Left colon (tissue), 2 donors: ENCODE measurements at regions not wholly inside any gene's neighbourhood (a gene's known extent, or its start where the extent isn't known, plus 50 kb on each side); places are given as distances from the start of the nearest gene placed in this dataset.
A peak's percentile ranks its signal among the peaks of the same experiment; 100 is the strongest.

Source experiments
- ATAC-seq: fragments of 200-7000 bp; cut with Tn5 transposase; one replicate; pipeline ENCODE4 v1.9.1; 2020; ENCODE audit warnings: mild to moderate bottlenecking, moderate library complexity
- DNase-seq, 2 donors: peaks; one replicate each; pipeline ENCODE4 v3.0.0-alpha.2; 2020
- intact Hi-C, 2 donors: fragments of 100-400 bp; cut with DNase I in 1 of 2; cut with micrococcal nuclease in 1 of 2; formaldehyde crosslinking; loops; one replicate each; pipeline versions ENCODE4 v1.11.2 to v1.14.0; 2022; cut with DNase I, micrococcal nuclease
- donor health status: DM: no; HTN: no; CAD: no.
- donor health status: DM: yes; HTN: yes; CAD: no.

DNA sequence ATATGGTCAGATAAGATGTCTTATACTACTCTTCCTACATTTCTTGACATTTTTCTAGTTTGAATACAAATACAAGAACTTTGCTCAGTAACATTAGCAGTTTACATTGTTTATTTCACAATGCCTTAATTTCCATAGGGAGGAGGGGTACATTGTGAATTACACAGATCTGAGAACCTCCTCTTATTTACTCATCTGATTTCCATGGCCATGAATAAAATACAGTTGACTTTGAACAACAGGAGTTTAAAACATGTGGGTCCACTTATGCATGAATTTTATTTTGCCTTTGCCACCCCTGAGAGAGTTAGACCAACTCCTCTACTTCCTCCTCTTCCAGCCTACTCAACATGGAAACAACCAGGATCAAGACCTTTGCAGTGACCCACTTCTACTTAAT is 67.7 kb downstream of the MGST1 start:
- ATAC-seq = no peak
- no peak for DNase-seq
- intact Hi-C loops = no loop called here

DNA sequence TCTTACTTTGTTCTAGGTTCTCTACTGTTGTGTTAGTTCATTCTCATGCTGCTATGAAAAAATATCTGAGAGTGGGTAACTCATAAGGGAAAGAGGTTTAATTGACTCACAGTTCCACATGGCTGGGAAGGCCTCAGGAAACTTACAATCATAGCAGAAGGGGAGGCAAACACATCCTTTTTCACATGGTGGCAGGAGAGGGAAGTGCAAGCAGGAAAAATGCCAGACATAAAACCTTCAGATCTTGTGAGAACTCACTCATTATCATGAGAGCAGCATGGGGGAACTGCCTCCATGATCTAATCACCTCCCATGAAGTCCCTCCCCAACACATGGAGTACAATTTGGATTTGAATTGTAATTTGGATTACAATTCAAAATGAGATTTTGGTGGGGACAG is 69.6 kb downstream of the MGST1 start:
- ATAC-seq = no peak
- intact Hi-C loops = no loop called here

DNA sequence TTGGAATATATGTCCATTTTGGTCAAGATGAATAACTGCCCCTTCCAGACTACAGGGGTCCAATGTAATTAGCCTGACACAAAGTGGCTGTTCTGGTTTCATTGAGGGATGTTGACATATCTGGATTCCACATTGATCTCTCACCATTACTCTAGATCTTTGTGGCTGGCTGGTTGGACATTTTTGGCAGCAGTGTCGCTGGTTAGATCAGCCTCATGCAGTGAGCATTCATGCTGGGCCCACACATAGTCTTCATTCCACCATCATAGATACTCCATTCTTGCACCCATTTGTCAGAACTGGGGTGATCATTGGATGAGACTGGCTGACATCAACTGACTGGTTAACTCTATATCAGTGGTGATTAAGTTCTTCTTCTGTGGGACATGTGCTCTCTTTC is 74.4 kb downstream of the MGST1 start:
- DNase-seq (no peak), ATAC-seq (no peak)
- intact Hi-C loops = no loop called here

More for the DNA sequence above, 69.6 kb downstream of the MGST1 start:
- DNase-seq = no peak

- intact Hi-C loops = no loop called here
- no peak for ATAC-seq
- DNase-seq = no peak
These were observed 77.1 kb downstream of the MGST1 start for GRCh38 chr12:16424531-16424930.

DNA sequence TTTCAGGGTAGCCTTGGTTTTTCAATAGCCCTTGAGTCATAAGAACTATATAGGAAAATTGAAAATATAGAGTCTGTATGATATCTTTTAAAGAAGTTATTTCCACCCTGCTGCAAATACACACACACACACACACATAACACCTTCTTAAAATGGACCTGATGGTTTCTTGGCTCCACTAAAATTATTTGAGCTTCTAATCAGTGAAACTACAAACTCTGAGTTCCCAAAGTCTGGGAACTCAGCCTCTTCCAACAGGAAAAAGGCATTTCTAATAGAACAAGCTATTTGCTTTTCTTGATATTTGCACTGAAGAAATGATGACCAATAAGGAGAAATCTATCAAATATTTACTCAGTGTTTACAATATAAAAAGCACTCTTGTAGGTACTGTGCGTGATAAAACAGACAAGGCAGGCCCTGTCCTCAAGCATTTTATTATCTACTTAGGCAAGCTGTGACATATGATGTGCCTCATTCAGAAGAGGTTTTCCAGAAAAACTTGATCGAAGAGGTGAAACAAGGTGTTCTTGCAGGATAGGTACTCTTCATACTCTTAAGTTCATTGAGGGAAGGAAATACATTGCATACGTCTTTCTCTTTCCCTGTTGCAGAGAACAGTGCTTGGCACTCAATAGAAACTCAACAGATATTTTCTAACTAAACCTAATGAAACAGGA is 88.6 kb downstream of the MGST1 start:
- intact Hi-C loops = no loop called here
- DNase-seq = no peak
- ATAC-seq = peak; percentile 30

DNA sequence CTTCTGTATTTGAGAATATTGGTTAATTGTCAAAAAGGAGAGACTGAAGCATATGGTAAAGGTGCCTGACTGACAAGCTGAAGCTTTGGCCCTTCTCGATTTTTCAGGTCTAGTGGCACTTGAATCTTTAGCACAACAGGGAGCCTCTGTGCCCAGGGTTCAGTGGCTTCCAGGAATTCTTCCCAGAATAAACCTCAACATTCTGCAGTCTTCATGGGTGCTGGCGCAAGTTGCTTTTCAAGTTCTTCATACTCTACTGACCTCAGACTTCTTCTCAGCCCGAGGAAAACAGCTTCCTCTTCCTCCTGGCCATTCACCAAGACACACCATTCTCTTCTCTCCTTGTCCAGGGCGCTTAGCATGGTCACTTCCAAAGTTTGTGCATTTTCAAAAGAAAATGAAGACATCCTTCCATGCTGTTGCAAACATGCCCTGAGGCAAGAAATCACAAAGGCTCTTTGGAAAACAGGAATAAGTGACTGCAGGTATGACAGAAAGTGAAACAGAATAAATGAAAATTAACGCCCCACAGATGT is 89.9 kb downstream of the MGST1 start:
- ATAC-seq = no peak
- intact Hi-C loops = no loop called here
- no peak for DNase-seq

DNA sequence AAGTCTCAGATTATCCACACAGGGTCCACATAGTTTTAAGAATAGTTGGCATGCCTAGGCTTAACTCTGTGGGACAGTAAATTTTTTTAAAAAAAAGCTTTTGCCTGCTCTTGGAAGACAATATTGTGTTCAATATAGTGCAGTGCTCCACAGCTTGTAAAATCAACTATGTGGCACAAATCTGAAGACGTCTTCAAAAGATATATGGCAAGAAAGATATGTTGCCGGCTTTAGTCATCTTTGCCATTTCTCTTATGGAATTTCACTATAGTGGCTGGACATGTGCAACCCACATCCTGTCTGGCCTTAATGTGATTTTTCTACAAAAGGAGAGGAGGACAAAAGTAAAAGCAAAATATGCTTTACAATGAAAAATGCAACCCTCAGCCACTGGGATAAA is 90.5 kb downstream of the MGST1 start:
- DNase-seq (no peak), ATAC-seq (no peak)
- intact Hi-C loops = no loop called here

DNA sequence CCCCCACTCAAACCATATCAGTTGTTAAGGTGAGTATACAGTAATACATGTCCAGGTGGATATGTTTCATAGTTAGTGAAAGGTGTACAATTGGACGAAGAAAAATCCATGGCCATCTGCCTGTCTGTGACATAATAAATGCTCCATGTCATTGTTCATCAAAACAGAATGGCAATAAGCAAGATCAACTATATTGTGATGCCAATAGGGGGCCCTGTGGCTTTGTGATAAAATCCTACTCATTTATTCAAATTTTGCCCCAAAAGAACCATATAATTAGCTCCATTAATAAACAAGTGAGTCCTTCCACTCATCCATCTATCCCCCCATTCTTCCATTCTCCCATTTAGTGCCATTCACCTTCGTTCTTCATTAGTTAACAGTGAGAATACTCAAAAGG is 102.0 kb downstream of the MGST1 start:
- no peak for DNase-seq

DNA sequence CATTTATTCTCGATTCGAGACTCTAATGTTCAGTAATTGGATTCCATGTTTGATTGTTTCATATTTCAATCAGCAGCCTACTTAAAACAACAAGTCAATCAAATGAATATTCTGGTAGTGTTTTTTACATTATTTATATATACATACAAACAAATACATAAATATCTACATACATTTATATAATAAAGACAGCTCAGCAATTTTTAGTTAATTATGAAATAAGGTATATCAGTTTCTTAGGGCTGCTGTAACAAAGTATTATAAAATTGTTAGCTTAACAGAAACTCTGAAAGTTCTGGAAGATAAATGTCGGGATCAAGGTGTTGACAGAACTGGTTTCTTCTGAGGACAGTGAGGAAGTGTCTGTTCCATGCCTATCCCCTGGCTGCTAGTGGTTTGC is 105.9 kb downstream of the MGST1 start:
- ATAC-seq (no peak), DNase-seq (no peak)
- intact Hi-C loops = no loop called here

More for the DNA sequence above, 102.0 kb downstream of the MGST1 start:
- ATAC-seq = no peak
- intact Hi-C loops = no loop called here

DNA sequence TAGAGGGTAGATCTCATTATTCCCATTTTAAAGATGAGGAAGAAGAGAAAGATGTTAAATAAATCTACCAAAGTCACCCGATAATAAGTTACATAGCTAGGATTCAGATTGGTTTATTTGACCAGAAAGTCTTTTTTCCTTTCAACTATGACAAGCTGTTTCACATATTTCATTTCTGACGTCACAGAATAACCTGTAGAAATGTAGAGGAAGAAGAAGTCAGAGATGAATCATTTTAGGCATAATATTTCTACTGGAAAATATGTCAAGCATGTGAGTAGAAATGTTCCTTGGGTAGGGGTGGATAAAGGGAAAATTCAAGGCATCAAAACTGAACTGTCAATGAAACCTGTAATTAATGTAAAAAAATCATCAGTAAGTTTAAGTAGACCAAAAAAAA is 107.0 kb downstream of the MGST1 start:
- ATAC-seq (no peak), DNase-seq (no peak)
- intact Hi-C loops = no loop called here

- ATAC-seq = no peak
- no peak for DNase-seq
- intact Hi-C loops = no loop called here
These were observed 111.2 kb downstream of the MGST1 start for GRCh38 chr12:16458521-16459078.

DNA sequence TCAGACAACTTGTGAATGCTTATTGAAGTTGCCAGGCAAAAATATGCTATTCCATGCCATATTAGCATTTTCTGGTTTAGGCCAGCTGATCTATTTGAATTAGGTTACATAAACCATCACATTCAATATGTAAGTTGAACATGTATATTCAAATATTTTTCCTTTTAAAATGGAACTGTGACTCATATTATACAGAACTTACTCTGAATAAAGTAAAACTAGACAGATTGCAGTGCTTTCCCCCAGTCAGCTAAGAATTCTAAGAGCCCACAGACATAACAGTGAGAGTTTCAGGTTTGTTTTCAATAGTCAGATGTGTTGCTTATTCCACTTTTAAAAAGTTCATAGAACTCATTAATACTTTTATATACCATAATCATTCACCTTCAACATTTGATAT is 119.8 kb downstream of the MGST1 start:
- ATAC-seq = no peak
- intact Hi-C loops = no loop called here
- no peak for DNase-seq

DNA sequence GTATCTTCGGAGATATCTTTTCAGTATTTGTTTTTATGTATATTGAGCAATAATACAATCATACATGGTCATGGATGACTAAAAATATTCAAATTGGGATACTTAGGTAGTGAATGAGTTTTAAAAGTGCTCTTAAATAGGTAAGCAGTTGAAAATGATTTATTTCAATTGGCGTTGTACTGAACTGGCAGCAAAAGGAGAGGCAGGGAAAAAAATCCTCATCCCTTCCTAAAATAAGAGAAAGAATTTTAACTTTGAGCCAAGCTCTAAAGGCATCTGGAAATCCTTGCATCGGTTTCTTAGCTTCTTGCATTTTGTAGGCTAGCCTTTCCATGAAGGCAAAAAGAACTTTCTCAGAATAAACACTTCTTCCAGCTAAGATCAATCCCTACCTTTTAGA is 125.2 kb downstream of the MGST1 start:
- ATAC-seq = no peak
- DNase-seq = no peak
- intact Hi-C loops = no loop called here

DNA sequence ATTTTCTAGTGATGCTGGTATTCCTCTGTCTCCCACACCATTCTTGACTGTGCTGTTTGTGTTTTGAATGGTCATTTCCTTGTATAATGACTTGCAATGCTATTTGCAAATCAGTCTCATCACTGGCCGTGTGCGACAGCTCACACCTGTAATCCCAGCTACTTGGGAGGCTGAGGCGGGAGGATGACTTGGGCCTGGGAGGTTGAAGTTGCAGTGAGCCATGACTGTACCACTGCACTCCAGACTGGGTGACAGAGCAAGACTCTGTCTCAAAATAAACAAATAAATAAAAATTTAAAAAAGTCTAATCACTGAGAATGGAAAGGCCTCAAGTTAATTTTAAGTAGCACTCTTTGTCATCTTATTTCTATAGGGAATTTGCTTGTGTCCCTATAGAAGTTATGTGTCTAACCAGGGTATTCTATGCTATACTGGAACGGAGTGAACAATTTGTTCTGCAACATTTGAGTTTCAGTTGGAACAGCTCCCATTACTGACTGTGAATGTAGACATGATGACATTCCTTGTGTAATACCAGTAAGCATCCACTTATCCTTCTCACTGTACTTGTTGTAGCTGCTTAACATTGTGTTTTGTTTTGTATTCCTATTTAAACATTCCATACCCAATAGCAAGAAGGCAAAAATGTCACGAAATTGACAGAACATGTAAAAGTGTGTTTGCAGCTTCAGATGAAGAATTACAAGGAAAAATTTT is 126.3 kb downstream of the MGST1 start:
- intact Hi-C loops = no loop called here
- ATAC-seq (no peak), DNase-seq (no peak)

DNA sequence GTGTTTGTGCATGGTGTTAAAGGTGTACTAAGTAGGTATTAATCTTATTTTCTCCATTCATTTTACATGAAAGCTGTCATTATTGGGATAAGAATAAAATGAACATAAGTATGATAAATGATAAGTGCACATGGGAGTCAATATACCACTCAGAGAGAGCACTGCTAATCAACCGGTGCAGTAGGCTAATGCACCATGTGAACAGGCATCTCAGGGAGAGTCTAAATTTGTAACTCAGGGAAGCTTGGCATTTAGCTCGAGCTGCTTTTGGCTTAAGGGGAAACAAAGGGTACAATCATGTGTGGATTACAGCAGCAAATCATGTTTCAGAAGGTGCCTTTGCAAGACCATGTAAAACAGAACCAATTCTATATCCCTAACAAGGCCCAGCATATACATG is 127.4 kb downstream of the MGST1 start:
- ATAC-seq (no peak), DNase-seq (no peak)
- intact Hi-C loops = no loop called here

- intact Hi-C loops = no loop called here
- ATAC-seq (no peak), DNase-seq (no peak)
These were observed 128.1 kb downstream of the MGST1 start for GRCh38 chr12:16475521-16475920.

DNA sequence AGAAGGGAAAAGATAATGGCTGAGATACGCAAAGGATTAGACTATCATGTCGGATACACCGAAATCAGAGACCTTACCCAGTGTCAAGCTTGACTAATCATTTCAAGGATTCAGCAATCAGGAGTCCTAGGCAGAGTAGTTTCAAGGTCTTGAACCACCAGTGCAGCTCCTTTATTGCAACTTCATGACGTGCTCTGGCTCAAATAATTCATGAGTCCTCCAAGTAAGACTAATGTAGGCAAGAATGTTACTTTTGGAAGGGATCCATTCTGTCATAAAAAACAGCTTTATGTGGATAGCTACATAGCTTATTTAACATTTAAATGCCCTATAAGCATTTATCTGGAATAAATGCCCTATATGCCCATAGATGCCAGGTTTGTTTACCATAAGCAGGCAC is 123.2 kb downstream of the LMO3 start:
- no peak for DNase-seq
- intact Hi-C loops = no loop called here

GRCh38 chr12:16492240-16492639 is 113.7 kb downstream of the LMO3 start:
- intact Hi-C loops = no loop called here
- DNase-seq (no peak), ATAC-seq (no peak)

More for the DNA sequence above, 123.2 kb downstream of the LMO3 start:
- ATAC-seq = no peak

- no peak for DNase-seq
- peak; percentile 80 for ATAC-seq
- intact Hi-C loops = no loop called here
These were observed 112.9 kb downstream of the LMO3 start for GRCh38 chr12:16492820-16493797.
